ENCODE measurements at regions not wholly inside any gene's neighbourhood (a gene's known extent, or its start where the extent isn't known, plus 50 kb on each side); places are given as distances from the start of the nearest gene placed in this dataset.

DNA sequence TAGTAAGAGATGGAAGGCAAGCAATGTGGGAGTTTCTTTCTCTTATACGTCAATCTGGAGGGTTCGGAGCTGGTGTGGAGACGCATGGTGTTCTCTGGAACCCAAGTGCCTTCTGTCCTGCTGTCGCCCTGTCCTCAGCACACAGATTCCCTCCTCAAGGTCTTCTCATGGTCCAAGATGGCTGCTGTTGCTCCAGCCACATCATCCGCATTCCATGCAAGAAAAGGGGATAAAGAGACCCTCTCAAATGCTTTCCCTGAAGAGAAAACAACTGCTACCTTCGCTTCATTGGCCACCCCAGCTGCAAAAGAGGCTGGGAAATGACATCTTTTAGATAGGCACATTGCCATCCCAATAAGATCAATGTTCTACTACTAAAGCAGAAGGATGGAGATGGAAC is 151.2 kb downstream of the ANKRD60 start:
- 0 out of 4 replicates have a peak, but pooled peaks cover 0 to 2% of the 10 kb centered on the region in 2 experiments for H3K9me3 ChIP-seq (ENCODE audit: insufficient read depth in 2 of 2, low read depth in 1 of 2, low read length in 1 of 2)
- H3K27me3 ChIP-seq (replicated peaks in 1 of 4; ENCODE audit: control insufficient read depth in 3 of 4, extremely low read depth in 1 of 4, insufficient read depth in 3 of 4, low read length in 3 of 4), result no peaks in the 10 kb centered on the region
- H3K14ac ChIP-seq (ENCODE audit: insufficient read length), result no peak overlapping the region
- H2BK20ac ChIP-seq (ENCODE audit: low read length), result no peak overlapping the region
- no peaks in the 10 kb centered on the region for H3K79me2 ChIP-seq (ENCODE audit: control insufficient read depth in 1 of 2, insufficient read depth in 2 of 2, low read length in 2 of 2)
- H2BK12ac ChIP-seq (ENCODE audit: low read depth, low read length), result no peak overlapping the region
- no peaks in the 10 kb centered on the region for H3K79me1 ChIP-seq (ENCODE audit: low read depth, low read length)
- H2BK5ac ChIP-seq (ENCODE audit: low read depth, low read length), result no peak overlapping the region
- H2AK5ac ChIP-seq (ENCODE audit: low read depth, low read length), result no peak overlapping the region
- TF ChIP-seq JUND (IDR thresholded peaks at IDR 0.05; ENCODE audit: low read length), result no peak
- no peak for TF ChIP-seq HDAC2 (IDR thresholded peaks at IDR 0.05; ENCODE audit: borderline replicate concordance in 1 of 2, low read depth in 2 of 2, low read length in 2 of 2)
- 0 out of 2 replicates have a peak, but pooled peaks have one; percentile 19 for TF ChIP-seq KDM1A (IDR thresholded peaks at IDR 0.05; ENCODE audit: borderline replicate concordance, low read length)
- H4K20me1 ChIP-seq (replicated peaks in 1 of 2; ENCODE audit: control insufficient read depth in 1 of 2, insufficient read depth in 2 of 2, low read length in 2 of 2), result no peaks in the 10 kb centered on the region
- DNase-seq (ENCODE audit: low read depth in 1 of 2, low spot score in 2 of 2) (peak in 1 of 2 experiments; percentile 17), FAIRE-seq (no peak)
- 86% methylated on average over 6 of the region's 6 CpGs; no CpG with 5 or more reads in 1 of the 2 experiments for WGBS, 2 experiments (ENCODE audit: extremely low coverage in 1 of 2, insufficient coverage in 1 of 2, insufficient read length in 1 of 2, insufficient replicate concordance in 2 of 2, low coverage in 1 of 2, low lambda C conversion rate in 2 of 2, missing lambda C conversion rate in 1 of 2)
- no peak overlapping the region for H3K9ac ChIP-seq (replicated peaks in 1 of 4; ENCODE audit: extremely low read depth in 1 of 4, low read depth in 3 of 4, low read length in 3 of 4)
- no peak overlapping the region for H3K27ac ChIP-seq (ENCODE audit: low read depth, low read length)
- POLR2A ChIA-PET (ENCODE audit: partially characterized antibody), result no interaction called here
- H4K5ac ChIP-seq (ENCODE audit: insufficient read length, low read depth, low read length), result no peak overlapping the region
- H3K4me2 ChIP-seq (ENCODE audit: insufficient read depth in 1 of 2, low read depth in 2 of 2, low read length in 2 of 2), result no peak overlapping the region
- H2AFZ ChIP-seq (ENCODE audit: low read length), result no peak overlapping the region
- H3K36me3 ChIP-seq (ENCODE audit: control insufficient read depth in 2 of 4, insufficient read depth in 4 of 4, low read length in 3 of 4), result no peaks in the 10 kb centered on the region
- H3K4me3 ChIP-seq (ENCODE audit: extremely low read depth in 1 of 4, insufficient read depth in 2 of 4, low read depth in 3 of 4, low read length in 4 of 4), result no peak overlapping the region
- H2BK120ac ChIP-seq (replicated peaks; ENCODE audit: low read depth, low read length), result no peak overlapping the region
- no peak overlapping the region for H3K18ac ChIP-seq (ENCODE audit: extremely low read depth, low read length)
- H3K23ac ChIP-seq (ENCODE audit: insufficient read length), result no peak overlapping the region
- no peak overlapping the region for H3K56ac ChIP-seq (replicated peaks; ENCODE audit: insufficient read length, low read depth, low read length)
- no peaks in the 10 kb centered on the region for H3K23me2 ChIP-seq (ENCODE audit: low read depth, low read length)
- no peaks in the 10 kb centered on the region; a peak in 1 of 7 replicates for H3K4me1 ChIP-seq (replicated peaks in 1 of 4; ENCODE audit: control insufficient read depth in 3 of 4, insufficient read depth in 4 of 4, low read length in 3 of 4)
- no peak overlapping the region for H3K4ac ChIP-seq (replicated peaks; ENCODE audit: insufficient read length, low read depth, low read length)
- CTCF ChIA-PET (ENCODE audit: partially characterized antibody), result interaction anchor here (1.0 to 6.5 kb wide), 2 partner anchors 10 to 423 kb away, joined by 3 to 36 read pairs; no protein-coding TSS in a partner anchor
- H4K91ac ChIP-seq (replicated peaks; ENCODE audit: insufficient read length, low read length), result no peak overlapping the region
- H2BK15ac ChIP-seq (ENCODE audit: low read length), result no peak overlapping the region
- H4K8ac ChIP-seq (ENCODE audit: extremely low read depth, insufficient read depth, low read length), result no peak overlapping the region

All from H1 (cell line).